ENCODE measurements at regions not wholly inside any gene's neighbourhood (a gene's known extent, or its start where the extent isn't known, plus 50 kb on each side); places are given as distances from the start of the nearest gene placed in this dataset.

- no peak for TF ChIP-seq CTCF (IDR thresholded peaks at IDR 0.05; ENCODE audit: low read depth, low read length)
- no peak for DNase-seq (ENCODE audit: low read depth in 2 of 2)
- no peak overlapping the region for H3K4me3 ChIP-seq (replicated peaks in 1 of 2; ENCODE audit: low read depth in 2 of 2, low read length in 2 of 2)
Observed at GRCh38 chr9:38271666-38272241, 120.7 kb upstream of the ALDH1B1 start.

GRCh38 chr9:38269775-38270174, 122.7 kb upstream of the ALDH1B1 start:
- no peak for DNase-seq (ENCODE audit: low read depth in 2 of 2)
- H3K4me3 ChIP-seq (replicated peaks in 1 of 2; ENCODE audit: low read depth in 2 of 2, low read length in 2 of 2): no peak overlapping the region
- TF ChIP-seq CTCF (IDR thresholded peaks at IDR 0.05; ENCODE audit: low read depth, low read length): no peak

GRCh38 chr9:38263532-38263931, 129.0 kb upstream of the ALDH1B1 start:
- H3K4me3 ChIP-seq (replicated peaks in 1 of 2; ENCODE audit: low read depth in 2 of 2, low read length in 2 of 2): no peak overlapping the region
- peak; percentile 31 for TF ChIP-seq CTCF (IDR thresholded peaks at IDR 0.05; ENCODE audit: low read depth, low read length)
- peak; percentile 58 to 60 for DNase-seq (ENCODE audit: low read depth in 2 of 2)

- no peak for DNase-seq (ENCODE audit: low read depth in 2 of 2)
- TF ChIP-seq CTCF (IDR thresholded peaks at IDR 0.05; ENCODE audit: low read depth, low read length): no peak
- H3K4me3 ChIP-seq (replicated peaks in 1 of 2; ENCODE audit: low read depth in 2 of 2, low read length in 2 of 2): no peak overlapping the region
Observed at GRCh38 chr9:38259519-38260218, 132.8 kb upstream of the ALDH1B1 start.

- H3K4me3 ChIP-seq (replicated peaks in 1 of 2; ENCODE audit: low read depth in 2 of 2, low read length in 2 of 2): no peak overlapping the region
- no peak for TF ChIP-seq CTCF (IDR thresholded peaks at IDR 0.05; ENCODE audit: low read depth, low read length)
- no peak for DNase-seq (ENCODE audit: low read depth in 2 of 2)
Observed at GRCh38 chr9:38259056-38259455, 133.4 kb upstream of the ALDH1B1 start.

GRCh38 chr9:38257626-38258215, 134.8 kb upstream of the ALDH1B1 start:
- H3K4me3 ChIP-seq (replicated peaks in 1 of 2; ENCODE audit: low read depth in 2 of 2, low read length in 2 of 2): no peak overlapping the region
- DNase-seq (ENCODE audit: low read depth in 2 of 2): no peak
- no peak for TF ChIP-seq CTCF (IDR thresholded peaks at IDR 0.05; ENCODE audit: low read depth, low read length)

Measured in cardiac fibroblast (primary cell).